ENCODE measurements at regions not wholly inside any gene's neighbourhood (a gene's known extent, or its start where the extent isn't known, plus 50 kb on each side); places are given as distances from the start of the nearest gene placed in this dataset.

- TF ChIP-seq ZNF114 (CRISPR knock-in tag; IDR thresholded peaks at IDR 0.05) (no peak), CTCF (conservative IDR thresholded peaks at IDR 0.05; ENCODE audit: low read depth in 2 of 2) (no peak), POLR2AphosphoS5 (IDR thresholded peaks at IDR 0.05; ENCODE audit: low read depth) (no peak), EZH2 (IDR thresholded peaks at IDR 0.05; ENCODE audit: low read depth, unreplicated experiment) (no peak), EZH2phosphoT487 (IDR thresholded peaks at IDR 0.05; ENCODE audit: unreplicated experiment) (no peak), ETS1 (IDR thresholded peaks at IDR 0.05) (no peak), CREB1 (CRISPR knock-in tag; IDR thresholded peaks at IDR 0.05; ENCODE audit: low read depth) (no peak), ZNF462 (CRISPR knock-in tag; IDR thresholded peaks at IDR 0.05) (no peak), NANOG (IDR thresholded peaks at IDR 0.05; ENCODE audit: borderline replicate concordance) (no peak), JUNB (IDR thresholded peaks at IDR 0.05; ENCODE audit: unreplicated experiment) (no peak)
Observed at GRCh38 chr5:2466966-2467365, 284.5 kb downstream of the IRX2 start.

All from GM23338 (cell line).